Common myeloid progenitor, CD34-positive (primary cell): ENCODE measurements at regions not wholly inside any gene's neighbourhood (a gene's known extent, or its start where the extent isn't known, plus 50 kb on each side); places are given as distances from the start of the nearest gene placed in this dataset.

Source experiments
- CTCF ChIA-PET: fragments of 350-600 bp; sonication (Branson Sonifier 250); formaldehyde crosslinking; loops from one replicate; lab custom pipeline; 2021; ENCODE audit warnings: antibody characterized with exemption; lab: Charles Lee
- POLR2A ChIA-PET: fragments of 350-600 bp; sonication (Branson Sonifier 250); formaldehyde crosslinking; loops from one replicate; lab custom pipeline; 2021; ENCODE audit warnings: antibody characterized with exemption; lab: Charles Lee
- DNase-seq, 3 donors: peaks; one replicate each; pipeline versions ENCODE4 v3.0.0 to v3.0.0-alpha.2; 2013
- H3K27ac ChIP-seq, 2 experiments: 1 replicate in 1 of 2; 2 replicates in 1 of 2; pipeline ENCODE4 v1.7.0; 2013; ENCODE audit warnings: inconsistent platforms in 2 of 2, low read length in 2 of 2, mild to moderate bottlenecking in 2 of 2, low read depth in 1 of 2, moderate library complexity in 1 of 2; ENCODE audit not compliant: severe bottlenecking in 2 of 2, insufficient read depth in 1 of 2, poor library complexity in 1 of 2
- H3K27me3 ChIP-seq, 5 experiments: replicated peaks in 2 of 5; 1 replicate in 3 of 5; 2 replicates in 2 of 5; pipeline versions ENCODE4 v1.6.1 to v1.7.0; 2013; ENCODE audit warnings: low read length in 4 of 5, mild to moderate bottlenecking in 2 of 5, moderate library complexity in 2 of 5, inconsistent platforms in 1 of 5; ENCODE audit not compliant: insufficient read depth in 5 of 5, control insufficient read depth in 4 of 5
- H3K36me3 ChIP-seq, 4 experiments: 1 replicate in 2 of 4; 2 replicates in 2 of 4; pipeline versions ENCODE4 v1.6.1 to v1.7.0; 2013; ENCODE audit warnings: low read length in 3 of 4, control low read depth in 1 of 4, mild to moderate bottlenecking in 1 of 4; ENCODE audit not compliant: control insufficient read depth in 4 of 4, insufficient read depth in 4 of 4
- H3K4me1 ChIP-seq, 4 experiments: 1 replicate in 3 of 4; 2 replicates in 1 of 4; pipeline versions ENCODE4 v1.6.1 to v1.7.1; 2013; ENCODE audit warnings: low read length in 3 of 4, mild to moderate bottlenecking in 3 of 4, control low read depth in 1 of 4, inconsistent platforms in 1 of 4, moderate library complexity in 1 of 4; ENCODE audit not compliant: control insufficient read depth in 4 of 4, insufficient read depth in 4 of 4; ENCODE audit errors: control extremely low read depth in 1 of 4
- H3K4me3 ChIP-seq, 7 experiments: 1 replicate in 4 of 7; 2 replicates in 3 of 7; pipeline versions ENCODE4 v1.5.1 to v1.7.0; 2013; ENCODE audit warnings: mild to moderate bottlenecking in 7 of 7, low read length in 6 of 7, moderate library complexity in 6 of 7, inconsistent platforms in 2 of 7, low read depth in 2 of 7, control low read depth in 1 of 7; ENCODE audit not compliant: insufficient read depth in 4 of 7, control insufficient read depth in 1 of 7; ENCODE audit errors: extremely low read depth in 1 of 7
- H3K9me3 ChIP-seq, 5 experiments: 1 replicate in 4 of 5; 2 replicates in 1 of 5; pipeline versions ENCODE4 v1.6.1 to v1.7.1; 2013; ENCODE audit warnings: low read length in 4 of 5, mild to moderate bottlenecking in 2 of 5, inconsistent platforms in 1 of 5, low read depth in 1 of 5, moderate library complexity in 1 of 5; ENCODE audit not compliant: control insufficient read depth in 4 of 5, insufficient read depth in 2 of 5; ENCODE audit errors: control extremely low read depth in 1 of 5
- WGBS: methylation state at CpG from one replicate; pipeline ENCODE4 v1.1.5; 2013; ENCODE audit not compliant: insufficient coverage; 5-methylcytosine and 5-hydroxymethylcytosine counted together

DNA sequence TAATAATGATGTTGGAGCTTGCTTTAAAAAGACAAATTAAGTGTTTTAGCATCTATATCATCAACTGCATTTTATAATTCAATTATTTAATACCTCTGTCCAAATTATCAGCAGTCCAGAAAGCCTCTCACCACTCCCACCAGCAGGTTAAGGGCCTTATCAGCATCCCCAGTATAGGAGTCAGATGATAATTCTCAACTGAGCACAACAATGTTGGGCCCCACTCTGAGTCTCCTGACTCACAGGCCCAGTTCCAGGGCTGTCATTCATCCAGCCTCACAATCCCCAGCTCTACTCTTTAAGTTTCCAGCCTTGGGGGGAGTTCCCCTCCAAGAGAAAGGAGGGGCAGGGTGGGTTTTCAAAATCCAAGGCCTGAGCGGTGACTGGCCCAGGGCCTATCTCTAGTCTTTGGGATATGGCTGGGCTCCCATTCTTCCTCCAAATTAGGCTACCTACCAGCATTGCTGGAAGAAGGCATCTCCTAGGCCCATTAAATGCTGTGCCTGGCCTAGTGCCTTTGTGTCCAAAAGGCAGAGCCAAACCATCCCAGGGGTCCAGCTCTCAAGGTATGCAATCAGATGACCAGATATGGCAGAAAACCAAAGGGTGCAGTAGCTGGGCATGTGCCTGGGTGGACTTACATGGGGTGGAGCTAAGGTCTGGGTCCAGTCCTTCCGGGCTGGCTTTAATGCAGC, 134.1 kb downstream of the GLUL start:
- ChIA-PET CTCF (interaction anchor here (1.1 to 1.5 kb wide), 4 partner anchors 9 to 138 kb away, joined by 3 to 6 read pairs (median 4); no protein-coding TSS in a partner anchor), POLR2A (no interaction called here)
- Histone ChIP-seq H3K4me3 (no peak overlapping the region), H3K36me3 (no peaks in the 10 kb centered on the region), H3K4me1 (peaks cover 2 to 43% (median 32%) of the 10 kb centered on the region in 4 experiments), H3K9me3 (no peaks in the 10 kb centered on the region), H3K27me3 (no peaks in the 10 kb centered on the region), H3K27ac (peak overlapping the region in 1 of 2 experiments; percentile 40)
- peak; percentile 14 to 59 (median 42) for DNase-seq
- WGBS: 100% methylated on average over 1 of the region's 2 CpGs

DNA sequence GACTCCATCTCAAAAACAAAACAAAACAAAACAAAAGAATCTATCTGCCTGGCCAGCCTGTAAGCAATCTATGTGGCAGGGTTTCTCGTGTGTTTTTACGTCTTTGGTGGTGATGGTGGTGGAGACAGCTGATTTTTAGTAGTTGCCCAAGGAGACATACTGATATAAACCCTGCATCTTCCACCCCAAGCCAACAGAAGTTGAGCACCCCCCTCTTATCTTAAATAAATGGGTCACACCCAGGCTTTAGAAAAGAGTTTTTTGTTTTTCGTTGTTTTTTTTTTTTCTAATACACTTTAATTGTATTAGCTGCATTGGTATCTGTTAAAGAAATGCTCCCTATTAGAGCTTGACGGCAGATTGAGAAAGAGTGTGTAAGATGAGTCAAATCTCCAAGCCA, 134.7 kb downstream of the GLUL start:
- POLR2A ChIA-PET: interaction anchor here (0.6 kb wide), 1 partner anchor 25 kb away, joined by 3 read pairs; no protein-coding TSS in a partner anchor
- no peaks in the 10 kb centered on the region for H3K36me3 ChIP-seq
- no peak overlapping the region for H3K27ac ChIP-seq
- CTCF ChIA-PET: interaction anchor here (1.1 to 1.5 kb wide), 4 partner anchors 9 to 139 kb away, joined by 3 to 6 read pairs (median 4); no protein-coding TSS in a partner anchor
- no CpG with 5 or more reads among the region's 4 CpGs for WGBS
- H3K9me3 ChIP-seq: no peaks in the 10 kb centered on the region
- H3K4me1 ChIP-seq: peaks cover 2 to 37% (median 28%) of the 10 kb centered on the region in 4 experiments
- DNase-seq: peak; percentile 35 to 73 (median 58)
- no peak overlapping the region for H3K4me3 ChIP-seq
- H3K27me3 ChIP-seq: no peaks in the 10 kb centered on the region

DNA sequence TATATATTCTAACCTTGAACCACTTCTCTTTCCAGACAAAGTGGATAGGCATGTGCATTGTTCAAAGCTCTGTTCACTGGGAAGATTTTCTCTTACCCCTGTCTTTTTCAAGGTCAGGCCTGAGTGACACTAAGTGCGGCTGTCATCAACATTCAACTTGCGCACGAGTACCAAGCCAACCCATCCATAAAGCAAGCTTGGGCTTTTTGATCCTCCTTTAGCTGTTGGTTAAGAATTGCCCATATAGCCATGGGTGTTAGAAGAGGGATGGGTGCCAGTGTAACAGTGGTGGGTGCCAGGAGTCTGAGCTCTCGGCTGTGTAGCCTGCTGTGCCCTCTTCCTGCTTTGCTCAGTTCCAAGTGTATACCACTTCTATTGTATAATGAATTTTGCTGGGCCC, 136.1 kb downstream of the GLUL start:
- no peaks in the 10 kb centered on the region for H3K36me3 ChIP-seq
- H3K4me3 ChIP-seq: no peak overlapping the region
- 93% methylated on average over 4 of the region's 4 CpGs for WGBS
- H3K4me1 ChIP-seq: peaks cover 0 to 25% (median 21%) of the 10 kb centered on the region in 4 experiments
- H3K27ac ChIP-seq: no peak overlapping the region
- CTCF ChIA-PET: interaction anchor here (0.7 to 2.0 kb wide), 6 partner anchors 10 to 140 kb away, joined by 3 to 7 read pairs (median 4); no protein-coding TSS in a partner anchor
- no peak for DNase-seq
- no peaks in the 10 kb centered on the region for H3K27me3 ChIP-seq
- POLR2A ChIA-PET: no interaction called here
- no peaks in the 10 kb centered on the region for H3K9me3 ChIP-seq

DNA sequence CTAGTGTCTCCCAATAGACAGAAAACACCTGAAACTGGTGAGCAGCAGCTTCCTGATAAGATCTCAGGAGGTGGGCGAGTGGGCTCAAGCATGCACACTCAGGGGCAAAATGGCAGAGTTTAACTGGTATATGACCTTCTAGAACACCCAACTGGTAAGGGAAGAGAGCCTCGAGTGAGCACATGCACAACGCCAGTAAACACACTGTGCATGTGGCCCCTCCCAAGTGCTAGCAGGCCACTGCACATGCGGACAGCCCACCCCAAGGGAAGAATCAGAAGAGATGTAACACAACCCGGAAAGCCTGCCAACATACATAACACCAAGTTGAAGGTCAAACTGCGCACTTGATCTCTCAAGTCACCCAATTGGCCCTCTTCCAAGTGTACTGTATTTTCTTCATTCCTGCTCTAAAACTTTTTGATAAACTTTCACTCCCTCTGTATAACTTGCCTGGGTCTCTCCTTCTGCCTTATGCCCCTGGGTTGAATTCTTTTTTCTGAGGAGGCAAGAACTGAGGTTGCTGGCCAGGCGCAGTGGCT, 138.2 kb downstream of the GLUL start:
- DNase-seq: no peak
- H3K4me3 ChIP-seq: no peak overlapping the region
- CTCF ChIA-PET: no interaction called here
- H3K9me3 ChIP-seq: no peaks in the 10 kb centered on the region
- H3K27me3 ChIP-seq: no peaks in the 10 kb centered on the region
- 97% methylated on average over 7 of the region's 7 CpGs for WGBS
- POLR2A ChIA-PET: no interaction called here
- H3K27ac ChIP-seq: no peak overlapping the region
- peaks cover 0 to 8% (median 4%) of the 10 kb centered on the region in 4 experiments for H3K4me1 ChIP-seq
- H3K36me3 ChIP-seq: no peaks in the 10 kb centered on the region

DNA sequence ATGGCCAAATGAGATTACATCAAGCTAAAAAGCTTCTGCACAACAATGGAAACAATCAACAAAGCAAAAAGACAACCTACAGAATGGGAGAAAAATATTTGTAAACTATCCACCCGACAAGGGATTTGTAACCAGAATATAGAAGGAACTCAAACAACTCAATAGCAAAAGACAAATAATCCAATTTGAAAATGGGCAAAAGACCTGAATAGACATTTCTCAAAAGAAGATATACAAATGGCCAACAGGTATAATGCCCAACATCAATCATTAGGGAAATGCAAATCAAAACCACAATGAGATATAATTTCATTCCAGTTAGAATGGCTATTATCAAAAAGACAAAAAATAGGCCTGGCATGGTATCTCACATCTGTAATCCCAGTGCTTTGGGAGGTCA, 140.0 kb downstream of the GLUL start:
- H3K4me3 ChIP-seq: no peak overlapping the region
- no CpG with 5 or more reads among the region's 1 CpG for WGBS
- CTCF ChIA-PET: no interaction called here
- H3K4me1 ChIP-seq: no peaks in the 10 kb centered on the region
- POLR2A ChIA-PET: interaction anchor here (1.0 kb wide), 1 partner anchor 28 kb away, joined by 3 read pairs; no protein-coding TSS in a partner anchor
- H3K36me3 ChIP-seq: no peaks in the 10 kb centered on the region
- H3K27me3 ChIP-seq: no peaks in the 10 kb centered on the region
- DNase-seq: no peak
- H3K9me3 ChIP-seq: no peaks in the 10 kb centered on the region
- H3K27ac ChIP-seq: no peak overlapping the region

DNA sequence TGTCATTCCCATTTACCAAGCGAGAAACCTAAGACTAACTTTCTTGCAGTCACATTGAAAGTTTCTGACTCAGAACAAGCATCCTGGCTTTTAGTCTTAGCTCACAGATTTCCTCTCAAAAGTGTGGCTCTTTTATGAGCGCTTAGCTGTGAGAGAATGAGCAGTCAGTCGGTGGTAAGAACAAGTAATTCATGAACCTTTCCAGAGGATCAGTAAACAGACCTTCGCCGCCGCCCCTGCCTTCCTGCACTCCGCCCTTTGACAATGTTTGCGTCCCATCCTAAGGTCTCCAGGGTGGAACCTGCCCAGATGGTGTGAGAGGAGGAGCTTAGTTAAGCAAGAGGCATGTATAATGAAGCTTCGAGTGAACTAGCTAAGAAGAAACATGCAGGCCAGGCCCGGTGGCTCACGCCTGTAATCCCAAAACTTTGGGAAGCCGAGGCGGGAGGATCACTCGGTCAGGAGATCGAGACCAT, 142.4 kb downstream of the GLUL start:
- CTCF ChIA-PET: interaction anchor here (0.6 to 1.5 kb wide), 2 partner anchors 16 to 24 kb away, joined by 3 read pairs; no protein-coding TSS in a partner anchor
- no peaks in the 10 kb centered on the region for H3K9me3 ChIP-seq
- no peak for DNase-seq
- H3K4me3 ChIP-seq: no peak overlapping the region
- no peaks in the 10 kb centered on the region for H3K27me3 ChIP-seq
- no peaks in the 10 kb centered on the region for H3K36me3 ChIP-seq
- 84% methylated on average over 15 of the region's 15 CpGs for WGBS
- H3K4me1 ChIP-seq: peaks cover 0 to 2% (median 0%) of the 10 kb centered on the region in 4 experiments
- POLR2A ChIA-PET: no interaction called here
- H3K27ac ChIP-seq: no peak overlapping the region

DNA sequence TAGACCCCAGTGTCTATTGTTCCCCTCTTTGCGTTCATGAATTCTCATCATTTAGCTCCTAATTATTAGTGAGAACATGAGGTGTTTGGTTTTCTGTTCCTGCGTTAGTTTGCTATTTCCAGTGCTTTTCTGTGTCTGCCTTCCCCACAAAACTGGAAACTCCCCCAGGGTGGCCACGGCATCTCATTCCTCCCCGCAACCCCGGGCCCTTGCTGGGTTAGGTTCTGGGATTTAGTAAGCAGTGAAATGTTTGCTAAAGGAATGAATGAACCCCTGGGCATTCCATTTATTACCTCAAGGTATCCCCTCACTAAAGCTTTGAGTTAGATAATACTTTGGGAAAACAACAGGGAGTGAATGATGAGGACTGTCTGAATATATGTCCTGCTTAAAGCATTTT, 142.9 kb downstream of the GLUL start:
- Histone ChIP-seq H3K4me3 (no peak overlapping the region), H3K36me3 (no peaks in the 10 kb centered on the region), H3K4me1 (peaks cover 0 to 2% (median 0%) of the 10 kb centered on the region in 4 experiments), H3K9me3 (no peaks in the 10 kb centered on the region), H3K27ac (no peak overlapping the region), H3K27me3 (no peaks in the 10 kb centered on the region)
- ChIA-PET CTCF (interaction anchor here (0.6 to 1.5 kb wide), 4 partner anchors 8 to 81 kb away, joined by 3 to 5 read pairs (median 3); no protein-coding TSS in a partner anchor), POLR2A (no interaction called here)
- DNase-seq: no peak
- 100% methylated on average over 1 of the region's 5 CpGs for WGBS
